Fibroblast of skin of left biceps (primary cell): ENCODE measurements at regions not wholly inside any gene's neighbourhood (a gene's known extent, or its start where the extent isn't known, plus 50 kb on each side); places are given as distances from the start of the nearest gene placed in this dataset.
A peak's percentile ranks its signal among the peaks of the same experiment; 100 is the strongest.
"Not testable (repeated sequence)": the region's sequence is repeated elsewhere in the genome, so short reads cannot be mapped to it uniquely, and the experiment has no call there.

ENCODE experiments used
- DNase-seq, 2 experiments: peaks; one replicate each; pipeline ENCODE4 v3.0.0-alpha.2; 2013; ENCODE audit warnings: low read depth in 2 of 2

DNA sequence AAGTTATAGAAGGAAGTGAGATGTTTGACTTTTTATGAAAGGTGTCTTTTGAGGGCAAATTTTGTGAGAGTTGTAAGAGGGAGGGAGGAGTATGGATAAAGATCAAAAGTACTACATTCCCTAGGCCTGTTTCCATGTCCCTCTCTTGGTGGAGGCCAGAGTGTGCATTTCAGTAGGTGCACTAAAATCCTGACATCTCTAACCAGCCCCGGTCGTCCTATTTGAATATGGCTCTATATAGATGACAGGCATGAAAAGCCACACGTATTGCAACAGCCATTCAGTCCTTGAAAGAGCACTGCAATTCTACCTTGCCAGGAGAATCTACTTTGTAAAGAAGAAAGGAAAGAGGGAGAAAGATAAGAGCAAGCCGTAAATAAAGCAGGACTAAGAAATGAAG lies 510.1 kb downstream of the IRS2 start:
- no peak for DNase-seq

DNA sequence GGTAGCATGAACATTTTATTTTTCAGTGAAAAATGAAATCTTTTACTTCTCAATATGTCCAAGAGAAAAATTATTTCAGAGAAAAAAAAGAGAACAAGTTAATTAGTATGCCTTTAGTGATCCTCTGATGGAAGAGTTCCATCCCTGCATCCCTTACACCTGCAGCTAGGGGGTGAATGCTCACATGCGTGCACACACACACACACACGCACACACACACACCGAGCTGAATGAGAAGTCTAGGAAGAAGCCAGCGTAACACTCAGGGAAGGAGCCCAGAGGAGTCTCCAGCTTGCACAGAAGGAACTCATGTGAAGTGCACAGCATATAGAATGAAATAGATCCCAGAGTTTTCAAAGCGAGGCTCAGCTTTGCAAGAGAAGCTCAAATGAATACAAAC lies 510.5 kb downstream of the IRS2 start:
- DNase-seq = no peak

DNA sequence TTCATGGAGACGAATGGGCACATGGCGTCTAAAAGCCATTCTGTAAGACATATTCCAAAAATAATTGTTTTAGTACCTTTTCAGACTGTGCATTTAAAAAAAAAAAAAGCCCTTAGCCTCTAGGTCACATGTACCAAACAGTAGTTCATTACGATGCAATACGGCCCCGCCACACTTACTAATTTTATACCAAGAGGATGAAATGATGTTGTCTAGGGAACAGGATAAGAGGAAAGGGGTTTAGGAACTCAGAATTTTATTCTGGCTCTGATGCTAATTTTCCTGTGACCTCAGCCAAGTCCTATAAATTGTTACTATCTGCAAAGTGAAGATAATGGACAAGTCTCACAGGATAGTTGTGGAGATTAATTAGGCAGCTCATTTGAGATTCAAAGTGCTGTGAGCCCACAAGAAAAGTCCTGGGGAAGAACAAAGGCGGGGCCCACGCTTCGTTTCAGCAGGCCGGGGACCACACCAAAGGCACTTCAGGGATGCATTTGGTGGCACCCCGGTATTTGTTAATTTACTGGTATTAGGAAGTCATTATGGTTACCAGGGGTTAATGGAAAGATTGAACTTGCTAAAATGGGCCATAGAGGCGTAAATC lies 511.1 kb downstream of the IRS2 start:
- no peak for DNase-seq

- peak in 1 of 2 experiments; percentile 47 for DNase-seq
Observed at GRCh38 chr13:109274188-109274821, 512.1 kb downstream of the IRS2 start.

- no peak for DNase-seq
Observed at GRCh38 chr13:109273326-109273751, 513.0 kb downstream of the IRS2 start.

GRCh38 chr13:109272595-109273325 lies 513.6 kb downstream of the IRS2 start:
- DNase-seq = no peak

GRCh38 chr13:109271555-109272541 lies 514.5 kb downstream of the IRS2 start:
- DNase-seq = no peak

- no peak for DNase-seq
Observed at GRCh38 chr13:109271061-109271460, 515.3 kb downstream of the IRS2 start.

- not testable (repeated sequence) for DNase-seq
Observed at GRCh38 chr13:109269381-109269780, 517.0 kb downstream of the IRS2 start.

DNA sequence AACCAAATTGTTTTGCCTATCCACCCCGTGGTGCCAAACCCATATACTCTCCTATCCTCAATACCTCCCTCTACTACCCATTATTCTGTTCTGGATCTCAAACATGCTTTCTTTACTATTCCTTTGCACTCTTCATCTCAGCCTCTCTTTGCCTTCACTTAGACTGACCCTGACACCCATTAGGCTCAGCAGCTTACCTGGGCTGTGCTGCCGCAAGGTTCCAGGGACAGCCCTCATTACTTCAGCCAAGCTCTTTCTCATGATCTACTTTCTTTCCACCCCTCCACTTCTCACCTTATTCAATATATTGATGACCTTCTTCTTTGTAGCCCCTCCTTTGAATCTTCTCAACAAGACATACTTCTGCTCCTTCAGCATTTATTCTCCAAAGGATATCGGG lies 517.9 kb downstream of the IRS2 start:
- DNase-seq = not testable (repeated sequence)

DNA sequence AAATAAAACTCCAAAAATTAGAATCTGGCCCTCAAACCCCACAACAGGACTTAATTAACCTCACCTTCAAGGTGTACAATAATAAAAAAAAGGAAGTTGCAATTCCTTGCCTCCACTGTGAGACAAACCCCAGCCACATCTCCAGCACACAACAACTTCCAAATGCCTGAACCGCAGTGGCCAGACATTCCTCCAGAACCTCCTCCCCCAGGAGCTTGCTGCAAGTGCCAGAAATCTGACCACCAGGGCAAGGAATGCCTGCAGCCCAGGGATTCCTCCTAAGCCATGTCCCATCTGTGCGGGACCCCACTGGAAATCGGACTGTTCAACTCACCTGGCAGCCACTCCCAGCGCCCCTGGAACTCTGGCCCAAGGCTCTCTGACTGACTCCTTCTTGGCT lies 519.0 kb downstream of the IRS2 start:
- not testable (repeated sequence) for DNase-seq

GRCh38 chr13:109265438-109265742 lies 521.0 kb downstream of the IRS2 start:
- DNase-seq = not testable (repeated sequence)

- not testable (repeated sequence) for DNase-seq
Observed at GRCh38 chr13:109264603-109265437, 521.6 kb downstream of the IRS2 start.

DNA sequence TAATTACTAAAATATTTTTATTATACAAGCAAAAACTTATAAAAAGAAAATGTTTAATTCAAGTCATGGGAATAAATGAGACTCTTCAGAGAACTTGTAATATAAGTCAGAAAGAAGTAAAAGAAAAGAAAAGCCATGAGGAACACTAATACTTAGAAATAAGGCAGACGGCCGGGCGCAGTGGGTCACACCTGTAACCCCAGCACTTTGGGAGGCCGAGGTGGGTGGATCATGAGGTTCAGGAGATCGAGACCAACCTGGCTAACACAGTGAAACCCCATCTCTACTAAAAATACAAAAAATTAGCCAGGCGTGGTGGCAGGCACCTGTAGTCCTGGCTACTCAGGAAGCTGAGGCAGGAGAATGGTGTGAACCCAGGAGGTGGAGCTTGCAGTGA lies 528.6 kb downstream of the IRS2 start:
- not testable (repeated sequence) for DNase-seq
